ENCODE measurements at regions not wholly inside any gene's neighbourhood (a gene's known extent, or its start where the extent isn't known, plus 50 kb on each side); places are given as distances from the start of the nearest gene placed in this dataset.
"Not testable (repeated sequence)": the region's sequence is repeated elsewhere in the genome, so short reads cannot be mapped to it uniquely, and the experiment has no call there.

DNA sequence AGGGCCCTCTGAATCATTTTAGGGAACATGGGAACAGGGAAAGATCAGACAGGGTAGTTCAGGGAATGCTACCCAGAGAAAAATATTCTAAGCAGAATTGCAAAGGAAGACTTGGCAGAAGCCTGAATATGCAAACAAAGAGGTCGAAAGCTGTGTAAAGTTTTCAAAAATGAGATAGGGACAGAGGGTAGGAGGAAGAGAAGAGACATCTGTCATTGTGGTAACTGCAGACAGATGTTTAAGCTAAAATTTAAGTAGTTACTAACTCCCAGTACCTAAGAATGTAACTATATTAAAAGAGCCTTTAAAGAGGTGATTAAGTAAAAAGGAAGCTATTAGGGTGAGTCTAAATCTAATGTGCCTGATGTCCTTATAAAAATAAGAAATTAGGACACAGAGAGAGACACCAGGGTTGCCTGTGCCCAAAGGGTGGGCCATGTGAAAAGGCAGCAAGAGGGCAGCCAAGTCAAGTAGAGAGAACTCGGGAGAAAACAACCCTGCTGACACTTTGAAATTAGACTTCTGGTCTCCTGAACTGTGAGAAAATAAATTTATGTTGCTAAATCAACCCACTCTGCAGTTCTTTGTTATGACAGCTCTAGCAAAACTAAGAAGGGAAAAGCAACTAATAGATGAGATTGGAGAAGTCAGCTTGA, 1647.4 kb upstream of the C9orf72 start:
- no peak for DNase-seq (ENCODE audit: low spot score)

DNA sequence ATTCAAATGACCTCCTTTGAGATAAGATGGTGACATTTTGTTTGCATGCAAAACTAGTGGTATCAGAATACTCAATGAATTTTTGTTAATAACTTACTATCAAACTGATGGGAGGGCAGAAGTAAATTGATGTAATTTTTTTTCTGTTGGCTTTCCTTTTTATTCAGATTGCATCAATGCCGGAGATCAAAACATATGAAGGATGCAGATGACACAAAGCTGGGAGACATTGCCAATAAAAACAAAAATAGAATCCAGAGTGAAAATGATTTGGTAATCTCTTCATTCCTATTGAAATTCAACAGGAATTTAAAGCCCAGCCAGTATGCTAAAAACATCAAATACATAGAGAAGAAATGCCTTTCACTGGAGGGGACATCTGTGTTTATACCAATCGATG, 1655.3 kb upstream of the C9orf72 start:
- DNase-seq (ENCODE audit: low spot score) = no peak

DNA sequence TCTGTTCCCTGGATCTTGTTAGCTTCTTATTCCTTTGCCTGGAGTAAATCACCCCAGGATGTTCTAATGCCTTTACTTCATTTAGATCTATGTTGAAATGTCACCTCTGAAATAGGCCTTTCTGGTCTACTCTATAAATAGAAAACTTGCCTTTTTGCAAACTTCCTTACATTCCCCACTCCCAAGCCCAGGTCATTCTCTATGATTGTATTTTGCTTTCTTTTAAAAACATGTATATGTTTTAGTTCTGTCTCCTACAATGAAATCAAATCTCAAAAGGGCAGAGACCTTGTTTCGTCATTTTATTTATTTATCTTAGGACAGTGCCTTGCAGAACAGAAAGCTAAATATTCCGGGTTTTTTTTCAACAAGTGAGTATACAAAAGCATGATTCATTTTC, 1657.7 kb upstream of the C9orf72 start:
- DNase-seq (ENCODE audit: low spot score) = no peak

DNA sequence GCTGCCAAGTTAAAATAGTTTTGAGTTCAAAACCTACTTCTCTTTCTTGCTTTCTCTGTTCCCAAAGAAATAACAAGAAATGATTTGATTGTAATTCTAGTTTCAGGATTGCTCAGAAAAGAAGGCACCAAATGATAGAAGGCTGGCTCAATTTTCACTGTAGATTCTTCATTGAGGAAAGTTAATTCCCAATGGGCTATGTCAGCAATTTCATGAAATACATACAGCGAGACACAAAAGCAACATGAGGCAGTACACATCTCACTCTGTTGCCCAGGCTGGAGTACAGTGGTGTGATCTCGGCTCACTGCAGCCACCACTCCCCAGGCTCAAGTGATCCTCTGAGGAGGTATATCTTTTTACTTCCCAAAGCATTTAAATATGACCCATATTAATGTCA, 1659.9 kb upstream of the C9orf72 start:
- DNase-seq (ENCODE audit: low spot score) = no peak

DNA sequence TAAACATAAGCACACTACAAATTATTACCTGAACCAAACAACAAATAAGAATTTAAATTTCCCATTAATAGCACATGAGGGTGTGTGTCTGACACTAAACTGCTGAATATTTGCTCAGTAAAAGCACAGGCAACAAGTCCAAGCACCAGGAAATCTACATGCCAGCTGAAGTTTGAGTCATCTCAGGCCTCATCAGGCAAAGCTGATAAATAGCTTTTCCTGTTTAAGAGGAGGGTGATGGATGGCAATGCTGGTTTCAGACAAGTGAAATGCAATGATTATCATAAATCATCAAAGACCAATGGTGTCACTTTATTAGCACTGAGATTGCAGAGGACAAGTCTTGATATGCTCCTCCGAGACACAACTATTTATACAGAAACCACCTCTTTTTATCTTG, 1668.0 kb upstream of the C9orf72 start:
- no peak for DNase-seq (ENCODE audit: low spot score)

DNA sequence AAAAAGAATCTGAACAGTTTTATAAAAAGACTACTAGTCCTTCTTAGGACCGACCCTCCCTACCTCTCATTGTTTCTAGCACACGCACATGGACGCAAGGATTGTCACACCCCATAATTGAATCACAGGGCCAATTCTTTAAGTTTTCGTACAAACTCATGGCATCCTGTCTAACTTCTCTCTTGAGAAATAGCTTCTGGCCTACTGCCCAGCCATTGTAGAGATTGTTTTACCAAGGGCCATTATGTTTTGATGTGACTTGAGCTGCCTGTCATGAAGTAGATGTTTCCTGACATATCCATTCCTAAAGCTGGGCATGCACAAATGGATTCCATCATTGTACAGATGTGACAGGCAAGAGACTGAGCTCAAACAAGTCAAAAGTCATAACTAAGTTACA, 1672.1 kb upstream of the C9orf72 start:
- no peak for DNase-seq (ENCODE audit: low spot score)

DNA sequence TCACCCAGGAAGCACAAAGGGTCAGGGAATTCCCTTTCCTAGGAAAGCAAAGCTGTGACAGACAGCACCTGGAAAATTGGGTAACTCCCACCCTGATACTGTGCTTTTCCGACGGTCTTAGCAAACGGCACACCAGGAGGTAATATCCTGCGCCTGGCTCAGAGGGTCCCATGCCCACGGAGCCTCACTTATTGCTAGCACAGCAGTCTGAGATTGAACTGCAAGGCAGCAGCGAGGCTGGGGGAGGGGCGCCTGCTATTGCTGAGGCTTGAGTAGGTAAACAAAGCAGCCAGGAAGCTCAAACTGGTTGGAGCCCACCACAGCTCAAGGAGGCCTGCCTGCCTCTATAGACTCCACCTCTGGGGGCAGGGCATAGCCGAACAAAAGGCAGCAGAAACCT, 1697.1 kb upstream of the C9orf72 start:
- DNase-seq (ENCODE audit: low spot score) = not testable (repeated sequence)

DNA sequence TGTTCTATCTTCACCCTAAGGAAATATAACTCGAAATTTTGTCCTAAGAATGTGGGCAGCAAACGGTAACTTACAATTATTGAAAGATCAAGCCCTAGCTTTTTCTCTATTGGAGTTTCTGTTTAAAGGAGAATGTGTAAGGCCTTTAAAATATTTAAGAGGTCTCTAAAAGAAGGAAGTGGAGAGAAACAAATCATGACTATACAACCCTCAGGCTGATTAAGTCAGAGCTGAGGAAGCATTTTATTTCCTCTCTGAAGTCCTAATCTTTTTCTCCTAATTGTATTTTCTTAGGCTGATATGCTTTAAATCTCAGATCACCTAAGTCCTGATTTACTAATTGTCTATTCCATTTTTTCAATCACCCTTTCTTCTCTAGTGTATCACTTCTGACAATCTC, 1708.8 kb upstream of the C9orf72 start:
- no peak for DNase-seq (ENCODE audit: low spot score)

DNA sequence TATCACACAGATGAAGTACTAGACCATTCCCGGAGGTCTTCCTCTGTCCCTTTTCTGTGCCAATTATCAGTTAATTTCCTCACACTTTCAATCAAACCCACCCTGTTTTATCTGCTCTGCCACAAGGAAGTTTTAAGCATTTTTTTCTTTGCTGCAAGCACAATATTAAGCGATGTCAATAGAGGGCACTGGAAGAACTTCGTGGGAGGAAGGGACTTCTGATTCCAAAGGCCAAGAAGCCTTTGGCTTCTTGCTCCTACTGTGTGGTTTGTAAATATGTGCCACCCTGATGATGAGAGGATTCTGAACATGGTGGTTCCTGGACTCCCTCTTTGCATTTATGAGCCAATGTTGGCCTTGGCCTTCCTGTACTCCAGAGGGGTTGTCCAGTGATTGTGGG, 1712.5 kb upstream of the C9orf72 start:
- DNase-seq (ENCODE audit: low spot score) = no peak

DNA sequence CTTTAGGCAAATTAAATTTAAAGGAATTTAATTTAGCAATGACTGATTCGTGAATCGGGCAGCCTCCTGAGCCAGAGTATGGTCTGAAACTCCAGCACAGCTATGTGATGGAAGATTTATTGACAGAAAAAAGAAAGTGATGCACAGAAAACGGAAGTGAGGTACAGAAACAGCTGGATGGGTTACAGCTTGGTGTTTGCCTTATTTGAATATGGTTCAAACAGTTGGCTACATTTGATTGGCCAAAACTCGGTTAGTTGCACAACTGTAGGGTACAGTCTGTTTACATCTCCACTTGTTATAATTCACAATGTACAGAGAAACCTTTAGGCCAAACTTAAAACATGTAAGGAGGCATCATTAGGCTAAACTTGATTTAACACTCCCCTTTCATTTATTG, 1716.1 kb upstream of the C9orf72 start:
- no peak for DNase-seq (ENCODE audit: low spot score)

DNA sequence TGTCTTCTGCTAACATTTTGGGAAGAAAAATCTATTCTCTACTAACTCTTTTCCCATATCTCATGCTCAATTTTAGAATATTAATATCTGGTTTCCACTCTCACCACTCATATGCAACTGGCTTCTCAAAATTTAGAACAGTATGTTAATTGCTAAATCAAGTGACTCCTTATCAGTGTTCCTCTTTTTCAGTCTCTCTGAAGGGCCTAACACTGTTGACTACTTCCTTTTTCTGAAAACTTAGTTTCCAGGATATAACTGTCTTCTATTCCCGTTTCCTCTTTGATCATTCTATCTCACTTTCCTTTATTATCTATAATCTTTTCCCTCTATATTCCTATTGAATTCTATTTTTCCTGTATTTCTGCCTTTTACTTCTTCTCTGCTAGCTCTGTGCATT, 1717.2 kb upstream of the C9orf72 start:
- DNase-seq (ENCODE audit: low spot score) = no peak

DNA sequence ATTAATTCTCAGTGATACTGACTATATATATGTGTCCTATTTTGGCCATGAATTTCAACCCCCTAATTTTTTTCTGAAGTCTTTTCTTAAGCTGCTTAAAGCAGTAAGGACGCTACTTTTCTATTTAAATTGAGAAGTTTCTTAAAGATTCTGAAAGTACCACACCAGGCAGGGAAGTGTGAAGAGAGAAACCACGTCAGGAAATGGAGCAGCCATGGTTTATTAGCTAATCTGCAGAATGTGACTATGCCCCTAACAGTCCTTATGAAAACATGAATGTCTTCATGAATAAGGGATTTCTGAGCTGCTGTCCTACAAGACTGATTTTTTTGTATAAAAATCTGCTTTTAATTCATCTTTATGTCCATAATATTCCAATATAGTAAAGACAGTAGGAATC, 1724.3 kb upstream of the C9orf72 start:
- DNase-seq (ENCODE audit: low spot score) = no peak

DNA sequence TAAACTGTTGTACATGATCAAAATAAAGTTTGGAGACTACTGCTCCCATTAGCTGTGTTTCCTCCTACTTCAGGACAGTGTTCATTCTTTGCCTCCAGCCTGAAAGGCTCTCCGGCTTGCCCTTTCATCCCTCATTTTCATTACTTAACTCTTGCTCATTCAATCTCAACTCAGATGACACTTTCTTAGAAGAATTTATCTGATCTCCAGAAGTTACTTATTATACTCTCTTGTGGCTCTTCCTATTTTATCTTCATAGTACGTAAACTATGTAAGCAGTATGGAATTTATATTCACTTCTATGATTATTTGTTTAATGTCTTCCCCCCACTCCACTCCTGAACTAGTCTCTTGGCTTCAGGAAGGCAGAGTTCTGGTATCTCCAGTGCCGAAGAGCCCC, 1737.9 kb upstream of the C9orf72 start:
- no peak for DNase-seq (ENCODE audit: low spot score)

DNA sequence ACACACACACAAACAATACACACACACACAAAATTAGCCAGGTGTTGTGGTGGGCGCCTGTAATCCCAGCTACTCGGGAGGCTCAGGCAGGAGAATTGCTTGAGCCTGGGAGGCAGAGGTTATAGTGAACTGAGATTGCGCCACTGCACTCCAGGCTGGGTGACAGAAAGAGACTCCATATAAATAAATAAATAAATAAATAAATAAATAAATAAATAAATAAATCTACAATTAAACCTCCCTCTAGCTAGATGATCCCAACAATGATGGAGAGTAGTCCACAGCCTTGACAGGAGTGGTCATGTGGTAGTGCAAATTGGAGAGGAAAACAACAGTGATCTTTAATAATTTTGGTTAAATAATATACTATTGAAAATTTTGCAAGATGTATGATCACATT, 1739.0 kb upstream of the C9orf72 start:
- no peak for DNase-seq (ENCODE audit: low spot score)

DNA sequence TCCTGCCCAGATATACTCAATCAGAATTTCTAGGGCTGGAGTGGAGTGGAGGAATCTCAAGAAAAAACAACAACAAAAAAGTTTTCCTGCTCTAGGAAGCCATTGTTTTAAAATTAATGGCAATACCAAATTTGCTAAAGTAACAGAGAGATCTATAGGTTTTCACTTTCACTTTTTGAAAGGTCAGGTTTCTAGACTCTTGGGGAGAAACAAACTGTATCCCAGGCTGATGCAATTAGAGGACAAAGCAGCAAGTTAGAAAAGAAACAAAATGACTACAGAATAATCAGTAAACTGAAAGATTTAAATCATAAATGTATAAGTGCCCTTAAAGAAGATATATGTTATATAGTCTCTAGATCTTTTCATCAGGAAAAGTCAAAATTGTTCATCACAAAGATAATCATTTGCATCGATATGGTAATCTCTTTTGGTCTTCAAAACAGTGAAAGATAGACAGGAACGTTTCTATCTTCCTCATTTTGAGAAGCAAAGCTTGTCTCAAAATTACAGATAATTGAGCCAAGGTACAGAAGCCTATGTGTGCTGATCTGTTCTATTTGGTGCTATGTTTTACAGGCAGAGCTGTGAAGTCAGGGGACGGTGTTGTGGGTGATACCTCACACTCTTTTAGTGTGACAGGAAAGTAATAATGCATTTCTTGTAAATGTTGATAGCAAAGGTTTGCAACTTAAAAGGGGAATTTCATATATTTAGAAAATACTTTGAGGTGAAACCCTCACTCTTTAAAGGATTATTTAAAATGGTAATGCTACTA, 1746.6 kb upstream of the C9orf72 start:
- no peak for DNase-seq (ENCODE audit: low spot score)

DNA sequence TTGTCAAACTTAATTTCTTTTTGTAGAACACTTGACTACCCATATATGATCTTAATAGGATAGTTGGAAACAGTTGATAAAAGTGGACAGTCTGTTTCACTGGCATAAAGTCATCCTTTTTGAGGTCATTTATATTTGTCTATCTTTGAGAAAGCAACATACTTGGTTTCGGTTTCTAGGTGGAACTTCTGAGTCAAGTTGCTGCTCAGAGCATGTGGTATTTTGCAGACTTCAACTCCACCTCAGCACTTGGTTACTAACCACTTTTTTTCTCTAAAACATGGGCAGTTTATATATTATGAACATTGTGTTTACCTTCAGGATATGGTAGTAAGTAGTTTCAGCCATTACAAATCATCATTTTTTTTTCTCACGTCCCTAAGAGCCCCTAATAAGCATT, 1749.0 kb upstream of the C9orf72 start:
- DNase-seq (ENCODE audit: low spot score) = no peak

DNA sequence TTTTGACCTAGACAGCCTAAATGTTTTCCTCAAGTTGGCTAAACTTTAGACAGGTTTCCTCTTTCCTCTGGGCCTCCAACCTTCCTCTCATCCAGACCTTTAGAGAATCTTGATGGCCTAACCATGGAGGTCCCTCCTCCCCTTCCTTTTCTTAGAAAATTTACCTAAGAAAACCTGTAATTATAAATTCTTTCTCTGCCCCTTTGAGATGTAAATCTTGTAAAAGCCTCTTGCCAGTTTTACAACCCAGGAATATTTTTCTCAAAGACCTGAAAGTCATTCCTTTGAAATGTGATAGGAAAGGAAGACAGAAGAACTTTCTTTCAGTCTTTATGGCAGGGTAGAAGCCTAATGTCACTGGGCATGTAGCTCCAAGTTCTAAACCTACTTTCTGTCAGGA, 1752.6 kb upstream of the C9orf72 start:
- DNase-seq (ENCODE audit: low spot score) = no peak

DNA sequence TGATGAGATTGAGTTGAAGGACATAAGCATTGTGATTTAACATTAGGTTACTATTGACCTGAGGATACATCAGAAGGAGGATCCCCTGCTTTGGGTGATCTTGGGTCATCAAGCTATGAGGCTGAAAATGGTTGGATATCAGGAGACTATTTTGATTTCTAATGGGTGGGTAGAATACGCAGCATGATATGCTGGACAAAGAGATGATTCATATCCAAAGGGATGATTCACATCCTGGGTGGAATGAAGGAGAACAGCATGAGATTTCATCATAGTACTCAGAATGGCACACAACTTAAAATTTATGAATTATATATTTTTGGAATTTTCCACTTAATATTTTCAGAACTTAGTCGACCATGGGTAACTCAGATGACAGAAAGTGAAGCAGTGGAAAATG, 1759.5 kb upstream of the C9orf72 start:
- no peak for DNase-seq (ENCODE audit: low spot score)

DNA sequence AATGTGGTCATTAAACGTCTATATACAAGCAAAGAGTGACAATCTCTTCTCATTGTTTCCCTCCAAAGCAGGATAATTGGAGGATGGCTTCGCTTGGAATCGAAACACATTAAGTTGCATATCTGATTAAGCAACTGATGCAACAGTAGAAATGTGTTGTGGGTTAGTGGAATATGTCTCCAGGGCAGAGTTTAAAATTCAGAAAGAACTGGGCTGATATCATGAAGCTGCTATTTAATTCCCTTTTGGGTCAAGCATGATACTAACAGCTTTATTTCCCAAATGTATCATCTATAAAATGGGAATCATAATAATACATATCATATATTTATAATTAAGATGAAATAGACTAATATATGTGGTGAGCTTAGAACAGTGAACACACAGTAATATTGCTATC, 1763.0 kb upstream of the C9orf72 start:
- no peak for DNase-seq (ENCODE audit: low spot score)

DNA sequence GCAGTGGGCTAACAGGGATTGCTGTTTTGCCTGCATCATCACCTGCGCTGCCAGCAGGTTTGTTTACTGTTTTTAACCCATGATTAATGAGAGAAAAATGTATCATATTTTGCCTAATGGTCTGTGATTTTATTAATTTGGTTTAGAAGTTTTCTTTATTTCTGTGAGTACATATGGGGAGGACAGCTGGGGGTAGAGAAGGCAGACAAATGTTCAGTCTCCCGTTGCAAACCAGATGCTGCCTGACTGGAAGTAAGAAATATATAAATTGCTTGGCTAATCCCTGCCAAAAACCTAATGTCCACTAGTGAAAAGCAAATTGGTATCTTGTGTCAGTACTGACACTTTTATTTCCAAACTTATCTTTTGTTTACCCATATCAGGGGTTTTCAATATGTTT, 1766.1 kb upstream of the C9orf72 start:
- no peak for DNase-seq (ENCODE audit: low spot score)

DNA sequence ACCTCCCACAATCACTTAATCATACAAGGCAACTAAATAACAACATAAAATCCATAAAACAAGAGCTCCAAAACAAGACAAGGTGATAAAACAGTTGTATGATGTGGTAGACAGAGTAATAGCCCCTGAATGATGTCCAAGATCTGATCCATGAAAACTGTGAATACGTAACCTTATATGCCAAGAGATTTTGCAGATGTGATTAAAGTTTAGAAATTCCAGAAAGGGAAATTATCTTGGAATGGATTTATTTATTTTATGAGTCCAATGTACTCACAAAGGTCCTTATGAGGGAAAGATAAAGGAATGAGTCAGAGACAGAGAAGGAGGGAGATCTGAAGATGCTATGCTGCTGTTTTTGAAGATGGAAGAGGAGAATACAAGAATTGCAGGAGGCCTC, 1775.7 kb upstream of the C9orf72 start:
- DNase-seq (ENCODE audit: low spot score) = no peak

DNA sequence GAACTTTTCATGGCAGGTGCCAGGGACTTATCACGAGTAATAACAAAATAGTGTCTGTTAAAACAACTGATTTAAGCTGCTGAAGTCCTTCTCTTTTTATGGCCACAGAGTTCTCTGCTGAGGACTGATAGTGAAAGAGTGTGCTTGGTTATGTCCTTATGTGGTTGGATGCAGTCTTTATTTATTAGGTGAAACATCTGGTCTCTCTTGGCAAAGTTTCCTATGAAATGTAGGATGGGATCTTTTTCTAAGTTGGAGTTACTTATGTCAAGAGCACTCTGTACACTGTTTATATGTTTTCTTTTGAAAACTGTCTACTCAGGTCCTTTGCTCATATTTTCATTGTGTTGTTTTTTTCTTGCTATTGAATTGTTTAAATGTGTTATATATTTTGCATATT, 1816.1 kb upstream of the C9orf72 start:
- no peak for DNase-seq (ENCODE audit: low spot score)

DNA sequence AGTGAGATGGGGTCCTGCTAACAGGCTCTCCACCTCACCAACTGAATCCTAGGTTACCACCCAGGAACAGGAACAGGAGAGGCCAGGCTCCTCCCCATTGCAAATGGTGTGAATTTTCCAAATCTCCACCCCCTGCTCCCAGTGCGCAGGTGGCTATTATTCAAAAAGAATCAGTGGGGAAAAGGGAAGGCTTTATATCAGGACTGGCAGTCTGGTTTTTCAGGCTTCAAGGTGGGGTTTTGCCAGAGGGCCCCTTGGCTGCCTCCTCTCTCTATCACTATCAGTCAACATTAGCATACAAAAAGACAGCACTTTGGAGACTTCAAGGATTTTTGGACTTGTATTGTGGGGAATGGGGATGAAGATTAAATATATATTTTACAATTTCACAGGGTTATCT, 1817.6 kb upstream of the C9orf72 start:
- DNase-seq (ENCODE audit: low spot score) = no peak

DNA sequence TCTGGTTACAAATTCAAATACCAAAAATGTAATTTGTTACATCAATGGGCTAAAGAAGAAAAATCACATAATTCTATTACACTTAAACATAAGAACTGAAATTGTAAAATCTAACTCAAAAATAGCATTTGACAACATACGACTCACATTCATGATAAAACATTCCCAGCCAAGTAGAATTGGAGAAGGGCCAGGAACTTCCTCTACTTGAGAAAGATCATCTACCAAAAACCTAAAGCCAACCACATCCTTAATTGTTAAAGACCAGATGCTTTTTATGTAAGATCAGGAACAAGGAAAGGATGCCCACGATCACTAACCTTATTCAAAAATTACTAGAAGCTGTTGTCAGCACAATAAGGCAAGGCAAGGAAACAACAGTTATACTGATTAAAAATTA, 1819.8 kb upstream of the C9orf72 start:
- DNase-seq (ENCODE audit: low spot score) = no peak

Measured in AG20443 (cell line).